Activated effector memory CD4-positive, alpha-beta T cell treated with anti-CD3 and anti-CD28 coated beads, Interleukin-2, amount 50 U/mL, for 16 hours (primary cell): ENCODE measurements at regions not wholly inside any gene's neighbourhood (a gene's known extent, or its start where the extent isn't known, plus 50 kb on each side); places are given as distances from the start of the nearest gene placed in this dataset.
"Not testable (repeated sequence)": the region's sequence is repeated elsewhere in the genome, so short reads cannot be mapped to it uniquely, and the experiment has no call there.

Source experiments
- DNase-seq: peaks from one replicate; pipeline ENCODE4 v3.0.0-alpha.2; 2020

GRCh38 chr12:59077575-59078426 is 157.5 kb upstream of the LRIG3 start:
- DNase-seq: no peak

GRCh38 chr12:59077153-59077552 is 156.8 kb upstream of the LRIG3 start:
- DNase-seq: no peak

- DNase-seq: no peak
Measured at GRCh38 chr12:59076622-59077021, 156.3 kb upstream of the LRIG3 start.

- DNase-seq: no peak
Measured at GRCh38 chr12:59075968-59076490, 155.7 kb upstream of the LRIG3 start.

GRCh38 chr12:59075141-59075540 is 154.8 kb upstream of the LRIG3 start:
- DNase-seq: no peak

- DNase-seq: no peak
Measured at GRCh38 chr12:59070322-59070933, 150.1 kb upstream of the LRIG3 start.

GRCh38 chr12:59069516-59069915 is 149.2 kb upstream of the LRIG3 start:
- DNase-seq: no peak

- DNase-seq: no peak
Measured at GRCh38 chr12:59068436-59068835, 148.1 kb upstream of the LRIG3 start.

- DNase-seq: no peak
Measured at GRCh38 chr12:59067083-59067482, 146.8 kb upstream of the LRIG3 start.

- no peak for DNase-seq
Measured at GRCh38 chr12:59066445-59066844, 146.1 kb upstream of the LRIG3 start.

- DNase-seq: no peak
Measured at GRCh38 chr12:59059088-59059935, 139.0 kb upstream of the LRIG3 start.

- DNase-seq: no peak
Measured at GRCh38 chr12:59056966-59057365, 136.7 kb upstream of the LRIG3 start.

- DNase-seq: no peak
Measured at GRCh38 chr12:59055204-59055860, 135.0 kb upstream of the LRIG3 start.

- not testable (repeated sequence) for DNase-seq
Measured at GRCh38 chr12:59053266-59053899, 133.1 kb upstream of the LRIG3 start.

- no peak for DNase-seq
Measured at GRCh38 chr12:59046763-59047534, 126.6 kb upstream of the LRIG3 start.

- no peak for DNase-seq
Measured at GRCh38 chr12:59044791-59045190, 124.5 kb upstream of the LRIG3 start.

- DNase-seq: no peak
Measured at GRCh38 chr12:59041241-59042121, 121.2 kb upstream of the LRIG3 start.

GRCh38 chr12:59040656-59041055 is 120.4 kb upstream of the LRIG3 start:
- DNase-seq: no peak

- no peak for DNase-seq
Measured at GRCh38 chr12:59040043-59040442, 119.7 kb upstream of the LRIG3 start.

- no peak for DNase-seq
Measured at GRCh38 chr12:59039005-59039404, 118.7 kb upstream of the LRIG3 start.
